GM19025 (cell line): ENCODE measurements at regions not wholly inside any gene's neighbourhood (a gene's known extent, or its start where the extent isn't known, plus 50 kb on each side); places are given as distances from the start of the nearest gene placed in this dataset.
"Not testable (repeated sequence)": the region's sequence is repeated elsewhere in the genome, so short reads cannot be mapped to it uniquely, and the experiment has no call there.

Experiments used
- ATAC-seq: cut with Tn5 transposase; IDR thresholded peaks from one replicate; pipeline ENCODE4 v1.9.1; 2021; ENCODE audit warnings: mild to moderate bottlenecking, low read depth, moderate library complexity; ENCODE audit not compliant: unreplicated experiment

DNA sequence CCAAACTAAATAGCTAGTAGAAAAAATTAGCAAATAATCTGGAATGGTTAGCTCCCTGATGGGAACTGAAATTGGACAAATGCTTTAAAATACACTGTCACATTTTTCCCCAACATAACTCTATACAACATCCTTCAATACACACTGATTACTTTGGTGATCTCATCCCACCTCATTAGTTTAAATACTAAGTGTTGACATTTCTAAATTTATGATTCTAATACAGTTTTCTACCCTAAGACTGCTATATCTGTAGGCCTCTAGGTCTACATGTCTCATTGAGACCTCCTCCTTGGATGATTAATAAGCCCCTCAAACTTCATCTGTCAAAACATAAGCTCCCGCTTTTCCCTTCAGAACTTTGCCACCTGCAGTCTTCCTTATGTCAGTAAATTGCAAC is 80.7 kb upstream of the SLITRK5 start:
- no peak for ATAC-seq

DNA sequence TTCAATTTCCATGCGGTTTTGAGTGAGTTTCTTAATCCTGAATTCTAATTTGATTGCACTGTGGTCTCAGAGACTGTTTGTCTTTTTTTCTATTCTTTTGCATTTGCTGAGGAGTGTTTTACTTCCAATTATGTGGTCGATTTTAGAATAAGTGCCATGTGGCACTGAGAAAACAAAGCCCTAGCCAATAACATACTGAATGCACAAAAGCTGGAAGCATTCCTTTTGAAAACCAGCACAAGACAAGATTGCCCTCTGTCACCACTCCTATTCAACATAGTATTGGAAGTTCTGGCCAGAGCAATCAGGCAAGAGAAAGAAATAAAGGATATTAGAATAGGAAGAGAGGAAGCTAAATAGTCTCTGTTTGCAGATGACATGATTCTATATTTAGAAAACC is 66.7 kb upstream of the SLITRK5 start:
- ATAC-seq = not testable (repeated sequence)

DNA sequence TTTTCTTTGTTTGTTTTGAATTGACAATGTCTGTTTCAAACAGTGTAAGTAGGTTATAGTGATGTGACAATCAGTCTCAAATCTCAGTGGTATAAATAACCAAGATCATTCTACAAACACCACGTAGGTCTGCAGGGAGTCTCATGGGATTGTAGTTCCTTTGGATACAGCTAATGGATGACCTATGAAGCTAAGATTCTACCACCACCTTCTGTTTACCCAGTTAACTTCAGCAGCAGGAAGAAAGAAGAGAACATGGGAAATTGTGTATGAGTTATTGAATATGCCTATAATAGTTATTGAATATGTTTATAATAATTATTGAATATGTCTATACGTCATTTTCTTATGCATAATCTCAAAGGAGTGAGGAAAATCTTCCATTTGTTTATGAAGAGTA is 63.9 kb upstream of the SLITRK5 start:
- no peak for ATAC-seq

DNA sequence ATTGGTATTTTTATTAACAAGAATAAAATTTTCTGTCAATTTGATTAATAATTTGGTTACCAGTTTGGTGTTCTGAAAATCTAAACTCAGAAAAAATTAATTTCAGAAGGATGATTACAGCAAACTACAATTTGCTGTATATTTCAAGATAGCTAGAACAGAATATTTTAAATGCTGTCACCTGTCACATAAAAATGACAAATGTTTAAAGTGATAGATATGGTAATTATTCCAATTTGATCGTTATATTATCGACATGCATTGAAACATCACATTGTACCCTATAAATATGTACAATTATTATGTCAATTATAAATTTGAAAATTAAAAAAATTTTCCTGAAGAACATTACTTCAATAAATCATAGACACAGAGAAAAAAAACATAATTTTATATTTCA is 56.9 kb upstream of the SLITRK5 start:
- no peak for ATAC-seq
